Endodermal cell (in vitro differentiated cells): ENCODE measurements at regions not wholly inside any gene's neighbourhood (a gene's known extent, or its start where the extent isn't known, plus 50 kb on each side); places are given as distances from the start of the nearest gene placed in this dataset.

Experiments
- DNase-seq: peaks from one replicate; pipeline ENCODE4 v3.0.0-alpha.2; 2017
- H3K27ac ChIP-seq: 2 replicates; pipeline ENCODE4 v1.5.1; 2013; ENCODE audit warnings: mild to moderate bottlenecking, low read depth, low read length, moderate library complexity
- H3K27me3 ChIP-seq: 2 replicates; pipeline ENCODE4 v1.6.1; 2013; ENCODE audit warnings: mild to moderate bottlenecking, low read length, moderate library complexity; ENCODE audit not compliant: insufficient read depth, control insufficient read depth, poor library complexity, severe bottlenecking
- H3K36me3 ChIP-seq: 2 replicates; pipeline ENCODE4 v1.7.0; 2013; ENCODE audit warnings: mild to moderate bottlenecking, low read length, moderate library complexity; ENCODE audit not compliant: control insufficient read depth, insufficient read depth
- H3K4me1 ChIP-seq: one replicate; pipeline ENCODE4 v1.7.0; 2013; ENCODE audit warnings: low read length; ENCODE audit not compliant: control insufficient read depth, insufficient read depth
- H3K4me3 ChIP-seq: 2 replicates; pipeline ENCODE4 v1.5.1; 2013; ENCODE audit warnings: mild to moderate bottlenecking, low read length, moderate library complexity
- H3K9ac ChIP-seq: 2 replicates; pipeline ENCODE4 v1.6.1; 2013; ENCODE audit warnings: mild to moderate bottlenecking, low read length, moderate library complexity; ENCODE audit not compliant: poor library complexity, severe bottlenecking; ENCODE audit errors: extremely low read depth
- H3K9me3 ChIP-seq: 2 replicates; pipeline ENCODE4 v1.6.1; 2013; ENCODE audit warnings: mild to moderate bottlenecking, low read length, moderate library complexity; ENCODE audit not compliant: control insufficient read depth
- H3K27ac Mint-ChIP-seq: 2 replicates; pipeline ENCODE4 v1.8.0; 2020; ENCODE audit warnings: mixed read lengths
- H3K27me3 Mint-ChIP-seq: 2 replicates; pipeline ENCODE4 v1.8.0; 2021; ENCODE audit warnings: mild to moderate bottlenecking, mixed read lengths; ENCODE audit not compliant: insufficient read depth
- H3K36me3 Mint-ChIP-seq: 2 replicates; pipeline ENCODE4 v1.8.0; 2020; ENCODE audit warnings: low read depth, mixed read lengths
- H3K4me1 Mint-ChIP-seq: 2 replicates; pipeline ENCODE4 v1.8.0; 2020; ENCODE audit warnings: mixed read lengths
- H3K4me3 Mint-ChIP-seq: 2 replicates; pipeline ENCODE4 v1.8.0; 2020; ENCODE audit warnings: mild to moderate bottlenecking, moderate library complexity, mixed read lengths
- H3K9me3 Mint-ChIP-seq: 2 replicates; pipeline ENCODE4 v1.8.0; 2020; ENCODE audit warnings: mild to moderate bottlenecking, mixed read lengths
- CTCF ChIP-seq: fragments of 200-600 bp; sonication (generic); conservative IDR thresholded peaks from 2 replicates; pipeline ENCODE4 v1.5.0; 2021; ENCODE audit warnings: antibody characterized with exemption, mild to moderate bottlenecking
- WGBS, 2 experiments: methylation state at CpG; one replicate each; pipeline versions ENCODE4 v1.1.5 to v1.1.7; 2013; ENCODE audit warnings: missing lambda C conversion rate in 2 of 2, mixed read lengths in 1 of 2; ENCODE audit not compliant: insufficient coverage in 1 of 2, insufficient read length in 1 of 2; 5-methylcytosine and 5-hydroxymethylcytosine counted together

- Mint-ChIP-seq H3K27ac (no peak overlapping the region), H3K36me3 (no peaks in the 10 kb centered on the region), H3K4me3 (no peak overlapping the region), H3K4me1 (peaks cover 3% of the 10 kb centered on the region), H3K9me3 (no peaks in the 10 kb centered on the region), H3K27me3 (no peaks in the 10 kb centered on the region)
- Histone ChIP-seq H3K4me3 (no peak overlapping the region), H3K36me3 (no peaks in the 10 kb centered on the region), H3K9me3 (no peaks in the 10 kb centered on the region), H3K27ac (no peak overlapping the region), H3K27me3 (no peaks in the 10 kb centered on the region), H3K9ac (no peak overlapping the region), H3K4me1 (no peaks in the 10 kb centered on the region)
- TF ChIP-seq CTCF: no peak
- WGBS, 2 experiments: 98 to 100% methylated on average over 1 of the region's 2 CpGs
- DNase-seq: no peak
These were observed 800.9 kb upstream of the CHORDC1 start for GRCh38 chr11:91023731-91024130.

GRCh38 chr11:91011503-91011902 is 788.7 kb upstream of the CHORDC1 start:
- Histone ChIP-seq H3K27me3 (no peaks in the 10 kb centered on the region), H3K9me3 (peaks cover 11% of the 10 kb centered on the region), H3K4me3 (no peak overlapping the region), H3K36me3 (no peaks in the 10 kb centered on the region), H3K4me1 (no peaks in the 10 kb centered on the region), H3K9ac (no peak overlapping the region), H3K27ac (no peak overlapping the region)
- Mint-ChIP-seq H3K4me3 (no peak overlapping the region), H3K27ac (no peak overlapping the region), H3K9me3 (peaks cover 10% of the 10 kb centered on the region), H3K4me1 (no peaks in the 10 kb centered on the region), H3K36me3 (peaks cover 2% of the 10 kb centered on the region), H3K27me3 (no peaks in the 10 kb centered on the region)
- DNase-seq: no peak
- 83% methylated on average over 1 of the region's 2 CpGs; no CpG with 5 or more reads in 1 of the 2 experiments for WGBS, 2 experiments
- no peak for TF ChIP-seq CTCF

GRCh38 chr11:91005458-91005857 is 782.6 kb upstream of the CHORDC1 start:
- Histone ChIP-seq H3K27me3 (no peaks in the 10 kb centered on the region), H3K9me3 (peaks cover 9% of the 10 kb centered on the region), H3K36me3 (no peaks in the 10 kb centered on the region), H3K4me3 (no peak overlapping the region), H3K4me1 (no peaks in the 10 kb centered on the region), H3K27ac (no peak overlapping the region), H3K9ac (no peak overlapping the region)
- Mint-ChIP-seq H3K4me1 (peaks cover 9% of the 10 kb centered on the region), H3K4me3 (no peak overlapping the region), H3K9me3 (peaks cover 6% of the 10 kb centered on the region), H3K36me3 (peaks cover 2% of the 10 kb centered on the region), H3K27me3 (no peaks in the 10 kb centered on the region), H3K27ac (no peak overlapping the region)
- no peak for TF ChIP-seq CTCF
- no peak for DNase-seq
- 83% methylated on average over 1 of the region's 1 CpG; no CpG with 5 or more reads in 1 of the 2 experiments for WGBS, 2 experiments
